Naive B cell (primary cell): ENCODE measurements at regions not wholly inside any gene's neighbourhood (a gene's known extent, or its start where the extent isn't known, plus 50 kb on each side); places are given as distances from the start of the nearest gene placed in this dataset.
"Not testable (repeated sequence)": the region's sequence is repeated elsewhere in the genome, so short reads cannot be mapped to it uniquely, and the experiment has no call there.

Source experiments
- ATAC-seq, 2 donors: fragments of 150-1000 bp; cut with Tn5 transposase; 2 replicates each; pipeline ENCODE4 v1.10.0; 2021; ENCODE audit warnings: low read depth in 2 of 2, mild to moderate bottlenecking in 2 of 2, moderate library complexity in 2 of 2
- DNase-seq: peaks from one replicate; pipeline ENCODE4 v3.0.0; 2022
- H3K27ac Mint-ChIP-seq, 6 donors: one replicate each; pipeline ENCODE4 v1.8.0; 2020 to 2022; ENCODE audit warnings: mild to moderate bottlenecking in 6 of 6, mixed read lengths in 6 of 6, moderate library complexity in 5 of 6, inconsistent platforms in 2 of 6
- H3K27me3 Mint-ChIP-seq, 3 donors: one replicate each; pipeline ENCODE4 v1.8.0; 2021 to 2022; ENCODE audit warnings: mixed read lengths in 3 of 3, mild to moderate bottlenecking in 1 of 3
- H3K36me3 Mint-ChIP-seq, 2 donors: one replicate each; pipeline ENCODE4 v1.8.0; 2020 to 2022; ENCODE audit warnings: mixed read lengths in 2 of 2, inconsistent platforms in 1 of 2, mild to moderate bottlenecking in 1 of 2
- H3K4me1 Mint-ChIP-seq, 3 donors: one replicate each; pipeline ENCODE4 v1.8.0; 2020 to 2022; ENCODE audit warnings: mixed read lengths in 3 of 3, inconsistent platforms in 1 of 3, mild to moderate bottlenecking in 1 of 3, moderate library complexity in 1 of 3
- H3K4me3 Mint-ChIP-seq, 8 donors: one replicate each; pipeline ENCODE4 v1.8.0; 2020 to 2022; ENCODE audit warnings: mild to moderate bottlenecking in 8 of 8, mixed read lengths in 8 of 8, moderate library complexity in 8 of 8, inconsistent platforms in 2 of 8
- H3K9me3 Mint-ChIP-seq, 7 donors: one replicate each; pipeline ENCODE4 v1.8.0; 2020 to 2022; ENCODE audit warnings: mixed read lengths in 7 of 7, mild to moderate bottlenecking in 5 of 7, inconsistent platforms in 2 of 7, moderate library complexity in 1 of 7

DNA sequence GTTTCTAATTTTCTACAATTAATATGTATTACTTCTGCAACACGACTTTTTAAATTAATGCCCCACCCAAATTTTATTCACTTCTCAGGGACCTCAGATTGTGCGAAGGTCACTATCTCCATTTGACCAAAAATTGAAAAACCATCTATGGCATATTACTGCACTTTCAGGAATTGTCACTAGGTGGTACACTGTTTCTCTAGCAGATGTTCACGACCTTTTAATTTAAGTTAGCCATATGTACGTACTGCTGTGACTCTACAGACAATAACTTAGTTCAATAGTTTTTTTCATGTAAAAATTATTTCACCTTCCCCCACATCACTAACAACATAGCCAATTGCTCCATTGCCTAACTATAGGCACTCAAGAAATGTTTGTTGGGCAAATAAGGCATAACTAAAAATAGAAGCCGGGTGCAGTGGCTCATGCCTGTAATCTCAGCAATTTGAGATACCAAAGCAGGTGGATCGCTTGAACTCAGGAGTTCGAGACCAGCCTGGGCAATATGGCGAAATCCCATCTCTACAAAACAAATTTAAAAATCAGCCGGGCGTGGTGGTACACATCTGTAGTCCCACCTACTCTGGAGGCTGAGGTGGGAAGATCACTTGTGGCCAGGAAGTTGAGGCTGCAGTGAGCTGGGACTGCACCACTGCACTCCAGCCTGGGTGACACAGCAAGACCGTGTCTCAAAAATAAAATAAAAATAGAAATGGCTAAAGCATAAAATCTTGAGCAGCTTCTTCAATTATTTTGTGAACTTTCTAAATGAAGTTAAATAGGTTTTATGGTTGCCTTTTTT, 75.7 kb upstream of the PKN2 start:
- peaks cover 0 to 10% (median 9%) of the 10 kb centered on the region in 3 donors for H3K27me3 Mint-ChIP-seq
- peak overlapping the region in 1 of 8 donors; percentile 15 for H3K4me3 Mint-ChIP-seq
- no peaks in the 10 kb centered on the region for H3K9me3 Mint-ChIP-seq
- no peaks in the 10 kb centered on the region for H3K36me3 Mint-ChIP-seq
- no peaks in the 10 kb centered on the region for H3K4me1 Mint-ChIP-seq
- DNase-seq (no peak), ATAC-seq (no peak)
- no peak overlapping the region for H3K27ac Mint-ChIP-seq

DNA sequence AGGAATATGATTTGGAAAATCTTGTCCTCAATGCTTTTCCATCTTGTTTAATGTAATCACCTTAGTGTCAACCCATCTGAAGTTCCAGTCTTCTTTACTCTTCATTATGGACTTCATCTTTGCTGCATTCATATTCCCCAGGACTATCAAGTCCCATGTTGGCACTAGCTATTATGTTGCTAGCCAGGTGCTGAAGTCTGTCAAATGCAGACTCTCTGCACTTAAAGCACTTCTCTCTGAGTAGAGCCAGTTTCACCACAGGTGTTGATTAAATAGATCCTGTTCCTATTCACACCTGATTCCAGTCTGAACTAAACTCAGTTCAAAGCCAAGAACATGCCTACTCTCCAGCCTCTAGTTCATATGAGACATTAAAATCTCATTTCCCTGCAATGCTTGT, 75.0 kb upstream of the PKN2 start:
- no peaks in the 10 kb centered on the region for H3K4me1 Mint-ChIP-seq
- H3K9me3 Mint-ChIP-seq: no peaks in the 10 kb centered on the region
- ATAC-seq: no peak
- DNase-seq: no peak
- H3K27me3 Mint-ChIP-seq: peaks cover 0 to 13% (median 10%) of the 10 kb centered on the region in 3 donors
- H3K36me3 Mint-ChIP-seq: no peaks in the 10 kb centered on the region
- H3K27ac Mint-ChIP-seq: no peak overlapping the region
- H3K4me3 Mint-ChIP-seq: no peak overlapping the region

DNA sequence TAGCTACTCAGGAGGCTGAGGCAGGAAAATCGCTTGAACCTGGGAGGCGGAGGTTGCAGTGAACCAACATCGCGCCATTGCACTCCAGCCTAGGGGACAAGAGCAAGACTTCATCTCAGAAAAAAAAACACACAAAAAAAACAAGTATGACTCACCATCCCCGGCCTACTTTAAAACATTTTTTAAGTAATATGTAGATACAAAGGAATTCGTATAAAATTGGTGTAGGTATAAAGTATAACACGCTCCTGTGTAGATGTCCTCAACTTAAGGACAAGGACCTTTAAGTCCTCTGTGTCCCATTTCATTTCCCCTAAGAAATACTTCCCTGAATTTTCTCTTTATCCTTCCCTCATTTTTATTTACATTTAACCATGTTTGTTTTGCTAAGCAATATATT, 73.4 kb upstream of the PKN2 start:
- DNase-seq: no peak
- H3K27me3 Mint-ChIP-seq: peaks cover 0 to 20% (median 10%) of the 10 kb centered on the region in 3 donors

DNA sequence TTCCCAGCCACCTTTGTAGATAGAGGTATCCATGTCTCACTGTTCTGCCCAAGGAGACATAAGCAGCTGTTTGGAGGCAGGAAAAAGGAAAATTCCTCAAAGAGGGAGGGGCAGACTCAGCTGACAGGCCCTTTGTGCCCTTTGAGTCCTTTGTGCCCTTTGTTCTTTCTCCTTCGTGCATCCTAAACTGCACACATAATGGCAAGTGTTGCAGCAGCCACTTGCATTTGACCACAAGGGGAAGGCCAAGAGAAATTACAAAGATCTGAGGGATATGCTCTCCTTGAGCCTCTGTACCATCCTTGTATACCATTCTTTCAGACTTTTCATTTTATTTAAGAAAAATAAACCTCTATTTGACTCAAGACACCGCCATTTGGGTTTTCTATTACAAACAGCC, 71.8 kb upstream of the PKN2 start:
- no peak overlapping the region for H3K4me3 Mint-ChIP-seq
- ATAC-seq (no peak), DNase-seq (no peak)
- H3K27ac Mint-ChIP-seq: no peak overlapping the region
- H3K36me3 Mint-ChIP-seq: peaks cover 0 to 4% of the 10 kb centered on the region in 2 donors
- H3K9me3 Mint-ChIP-seq: peaks cover 2 to 15% (median 9%) of the 10 kb centered on the region in 7 donors
- H3K27me3 Mint-ChIP-seq: peaks cover 0 to 20% (median 10%) of the 10 kb centered on the region in 3 donors
- H3K4me1 Mint-ChIP-seq: no peaks in the 10 kb centered on the region

More for the DNA sequence above, 73.4 kb upstream of the PKN2 start:
- H3K4me1 Mint-ChIP-seq: no peaks in the 10 kb centered on the region
- H3K36me3 Mint-ChIP-seq: no peaks in the 10 kb centered on the region
- no peak for ATAC-seq
- H3K9me3 Mint-ChIP-seq: peaks cover 0 to 9% (median 4%) of the 10 kb centered on the region in 7 donors
- H3K27ac Mint-ChIP-seq: no peak overlapping the region
- H3K4me3 Mint-ChIP-seq: no peak overlapping the region

DNA sequence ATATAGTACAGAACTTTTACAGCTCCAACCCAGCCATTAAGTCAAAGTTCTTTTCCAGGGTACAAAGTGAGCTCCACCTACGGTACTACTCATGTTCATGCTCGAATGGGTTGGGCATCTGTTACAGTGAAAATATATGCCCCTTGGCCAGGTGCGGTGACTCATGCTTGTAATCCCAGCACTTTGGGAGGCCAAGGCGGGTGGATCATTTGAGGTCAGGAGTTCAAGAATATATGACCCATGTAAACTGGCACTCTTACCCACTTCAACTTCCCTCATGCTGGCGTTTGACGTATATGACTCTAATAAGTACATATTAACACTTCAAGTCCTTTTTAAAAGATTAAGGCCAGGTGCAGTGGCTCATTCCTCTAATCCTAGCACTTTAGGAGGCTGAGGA, 71.3 kb upstream of the PKN2 start:
- DNase-seq (no peak), ATAC-seq (no peak)
- H3K4me3 Mint-ChIP-seq: no peak overlapping the region
- peaks cover 4 to 5% of the 10 kb centered on the region in 2 donors for H3K36me3 Mint-ChIP-seq
- peaks cover 4 to 20% (median 13%) of the 10 kb centered on the region in 7 donors for H3K9me3 Mint-ChIP-seq
- H3K4me1 Mint-ChIP-seq: no peaks in the 10 kb centered on the region
- H3K27me3 Mint-ChIP-seq: peaks cover 0 to 20% (median 10%) of the 10 kb centered on the region in 3 donors
- no peak overlapping the region for H3K27ac Mint-ChIP-seq

DNA sequence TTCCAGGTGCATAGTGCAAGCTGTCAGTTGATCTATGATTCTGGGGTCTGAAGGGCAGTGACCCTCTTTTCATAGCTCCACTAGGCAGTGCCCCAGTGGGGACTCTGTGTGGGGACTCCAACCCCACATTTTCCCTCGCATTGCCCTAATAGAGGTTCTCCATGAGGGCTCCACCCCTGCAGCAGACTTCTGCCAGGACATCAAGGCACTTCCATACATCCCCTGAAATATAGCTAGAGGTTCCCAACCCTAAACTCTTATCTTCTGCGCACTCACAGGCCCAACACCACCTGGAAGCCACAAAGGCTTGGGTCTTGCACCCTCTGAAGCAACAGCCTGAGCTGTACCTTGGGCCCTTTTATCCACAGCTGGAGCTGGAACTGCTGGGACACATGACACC, 65.7 kb upstream of the PKN2 start:
- Mint-ChIP-seq H3K27ac (no peak overlapping the region), H3K27me3 (peaks cover 0 to 12% (median 11%) of the 10 kb centered on the region in 3 donors), H3K36me3 (peaks cover 12 to 25% of the 10 kb centered on the region in 2 donors), H3K4me3 (no peak overlapping the region), H3K4me1 (no peaks in the 10 kb centered on the region), H3K9me3 (peaks cover 13 to 57% (median 44%) of the 10 kb centered on the region in 7 donors)
- DNase-seq (no peak), ATAC-seq (no peak)

DNA sequence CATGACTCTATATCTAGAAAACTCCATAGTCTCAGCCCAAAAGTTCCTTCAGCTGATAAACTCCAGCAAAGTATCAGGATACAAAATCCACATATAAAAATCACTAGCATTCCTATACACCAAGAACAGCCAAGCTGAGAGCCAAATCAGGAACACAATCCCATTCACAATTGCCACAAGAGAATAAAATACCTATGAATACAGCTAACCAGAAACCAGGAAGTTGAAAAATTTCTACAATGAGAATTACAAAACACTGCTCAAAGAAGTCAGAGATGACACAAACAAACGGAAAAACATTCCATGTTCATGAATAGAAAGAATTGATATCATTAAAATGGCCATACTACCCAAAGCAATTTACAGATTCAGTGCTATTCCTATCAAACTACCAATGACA, 61.0 kb upstream of the PKN2 start:
- ATAC-seq, H3K27ac Mint-ChIP-seq: not testable (repeated sequence)
- H3K36me3 Mint-ChIP-seq: peaks cover 8 to 17% of the 10 kb centered on the region in 2 donors

More for the DNA sequence above, 61.0 kb upstream of the PKN2 start:
- peaks cover 0 to 11% (median under 1%) of the 10 kb centered on the region in 3 donors for H3K27me3 Mint-ChIP-seq
- not testable (repeated sequence) for H3K4me3 Mint-ChIP-seq, DNase-seq, H3K4me1 Mint-ChIP-seq
- peaks cover 10 to 34% (median 27%) of the 10 kb centered on the region in 7 donors for H3K9me3 Mint-ChIP-seq
